Fibroblast of skin of right quadriceps (primary cell): ENCODE measurements at regions not wholly inside any gene's neighbourhood (a gene's known extent, or its start where the extent isn't known, plus 50 kb on each side); places are given as distances from the start of the nearest gene placed in this dataset.
A peak's percentile ranks its signal among the peaks of the same experiment; 100 is the strongest.
"Not testable (repeated sequence)": the region's sequence is repeated elsewhere in the genome, so short reads cannot be mapped to it uniquely, and the experiment has no call there.

Experiments used
- DNase-seq: peaks from one replicate; pipeline ENCODE4 v3.0.0-alpha.2; 2013

- DNase-seq = no peak
Measured at GRCh38 chr1:113307771-113308445, 82.4 kb upstream of the MAGI3 start.

- DNase-seq = not testable (repeated sequence)
Measured at GRCh38 chr1:113312651-113313050, 77.7 kb upstream of the MAGI3 start.

- DNase-seq = no peak
Measured at GRCh38 chr1:113314600-113314999, 75.7 kb upstream of the MAGI3 start.

- DNase-seq = no peak
Measured at GRCh38 chr1:113320272-113320671, 70.0 kb upstream of the MAGI3 start.

- DNase-seq = no peak
Measured at GRCh38 chr1:113320972-113321680, 69.2 kb upstream of the MAGI3 start.

GRCh38 chr1:113321771-113322387 lies 68.4 kb upstream of the MAGI3 start:
- peak; percentile 6 for DNase-seq

GRCh38 chr1:113322439-113322838 lies 67.9 kb upstream of the MAGI3 start:
- no peak for DNase-seq

- DNase-seq = peak; percentile 8
Measured at GRCh38 chr1:113325022-113325421, 65.3 kb upstream of the MAGI3 start.

- DNase-seq = no peak
Measured at GRCh38 chr1:113326976-113327375, 63.3 kb upstream of the MAGI3 start.

GRCh38 chr1:113333056-113333455 lies 57.3 kb upstream of the MAGI3 start:
- DNase-seq = no peak

- DNase-seq = no peak
Measured at GRCh38 chr1:113340038-113340437, 50.3 kb upstream of the MAGI3 start.
